HG02840 (cell line): ENCODE measurements at regions not wholly inside any gene's neighbourhood (a gene's known extent, or its start where the extent isn't known, plus 50 kb on each side); places are given as distances from the start of the nearest gene placed in this dataset.
"Not testable (repeated sequence)": the region's sequence is repeated elsewhere in the genome, so short reads cannot be mapped to it uniquely, and the experiment has no call there.

Experiments used
- ATAC-seq: cut with Tn5 transposase; IDR thresholded peaks from one replicate; pipeline ENCODE4 v1.9.1; 2021; ENCODE audit warnings: mild to moderate bottlenecking, moderate library complexity, moderate number of reproducible peaks; ENCODE audit not compliant: unreplicated experiment, low FRiP score

- ATAC-seq: no peak
Observed at GRCh38 chr5:27773166-27773565, 734.8 kb upstream of the CDH9 start.

GRCh38 chr5:27769748-27770402 lies 731.5 kb upstream of the CDH9 start:
- ATAC-seq: no peak

GRCh38 chr5:27748847-27749246 lies 710.5 kb upstream of the CDH9 start:
- no peak for ATAC-seq

- not testable (repeated sequence) for ATAC-seq
Observed at GRCh38 chr5:27743383-27743979, 705.1 kb upstream of the CDH9 start.

GRCh38 chr5:27742805-27743204 lies 704.4 kb upstream of the CDH9 start:
- no peak for ATAC-seq

GRCh38 chr5:27734838-27735237 lies 696.5 kb upstream of the CDH9 start:
- no peak for ATAC-seq

GRCh38 chr5:27733237-27733636 lies 694.9 kb upstream of the CDH9 start:
- no peak for ATAC-seq

GRCh38 chr5:27727254-27727653 lies 688.9 kb upstream of the CDH9 start:
- no peak for ATAC-seq

GRCh38 chr5:27722337-27722736 lies 684.0 kb upstream of the CDH9 start:
- no peak for ATAC-seq

GRCh38 chr5:27708534-27708933 lies 670.1 kb upstream of the CDH9 start:
- ATAC-seq: no peak

GRCh38 chr5:27706832-27707231 lies 668.4 kb upstream of the CDH9 start:
- ATAC-seq: no peak

- no peak for ATAC-seq
Observed at GRCh38 chr5:27705661-27706060, 667.3 kb upstream of the CDH9 start.

- no peak for ATAC-seq
Observed at GRCh38 chr5:27701931-27702903, 663.8 kb upstream of the CDH9 start.

- ATAC-seq: no peak
Observed at GRCh38 chr5:27700526-27700925, 662.1 kb upstream of the CDH9 start.

GRCh38 chr5:27682600-27682999 lies 644.2 kb upstream of the CDH9 start:
- ATAC-seq: no peak

- no peak for ATAC-seq
Observed at GRCh38 chr5:27652505-27652904, 614.1 kb upstream of the CDH9 start.

- ATAC-seq: no peak
Observed at GRCh38 chr5:27639005-27639612, 600.7 kb upstream of the CDH9 start.

GRCh38 chr5:27619982-27620381 lies 581.6 kb upstream of the CDH9 start:
- no peak for ATAC-seq

GRCh38 chr5:27612161-27612560 lies 573.8 kb upstream of the CDH9 start:
- no peak for ATAC-seq

GRCh38 chr5:27608992-27609391 lies 570.6 kb upstream of the CDH9 start:
- no peak for ATAC-seq

- no peak for ATAC-seq
Observed at GRCh38 chr5:27598576-27598975, 560.2 kb upstream of the CDH9 start.
